ENCODE measurements at regions not wholly inside any gene's neighbourhood (a gene's known extent, or its start where the extent isn't known, plus 50 kb on each side); places are given as distances from the start of the nearest gene placed in this dataset.

- no peak for DNase-seq
Measured at GRCh38 chr2:162929571-162929970, 91.0 kb upstream of the KCNH7 start.

DNA sequence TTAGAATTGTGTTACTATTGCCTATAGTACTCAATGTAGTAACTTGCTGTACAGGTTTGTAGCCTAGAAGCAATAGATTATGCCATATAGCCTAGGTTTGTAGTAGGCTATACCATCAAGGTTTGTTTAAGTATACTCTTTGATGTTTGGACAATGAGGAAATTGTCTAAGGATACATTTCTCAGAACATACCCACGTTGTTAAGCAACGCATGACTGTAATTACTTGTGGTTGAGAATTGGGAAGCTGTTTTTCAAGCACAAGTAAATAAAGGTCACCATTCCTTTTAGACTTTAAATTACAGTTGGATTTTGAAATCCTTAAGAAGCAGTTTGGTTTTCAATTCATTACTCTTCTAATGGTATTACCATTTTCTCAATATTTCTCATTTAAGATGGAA lies 89.8 kb upstream of the KCNH7 start:
- no peak for DNase-seq

GRCh38 chr2:162926907-162927306 lies 88.3 kb upstream of the KCNH7 start:
- DNase-seq, result no peak

GRCh38 chr2:162926501-162926900 lies 87.9 kb upstream of the KCNH7 start:
- DNase-seq, result no peak

DNA sequence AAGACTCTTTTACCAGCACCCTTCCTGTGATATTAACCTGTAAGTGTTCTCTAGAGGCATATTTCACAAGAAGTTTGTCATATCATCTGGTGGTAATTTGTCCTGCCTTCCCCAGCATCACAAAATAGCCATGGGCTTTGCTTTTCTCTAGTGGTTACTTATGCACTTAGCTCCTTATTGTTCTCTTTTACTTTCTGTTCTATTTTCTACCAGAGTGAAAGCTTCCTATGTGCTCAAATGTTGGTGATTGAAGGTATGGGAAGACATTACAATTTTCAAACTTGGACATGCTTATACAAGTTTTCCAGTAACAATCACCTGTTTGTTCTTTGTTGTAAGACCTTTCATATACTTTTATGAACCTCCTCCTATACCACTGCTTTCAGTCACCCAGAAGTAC lies 87.0 kb upstream of the KCNH7 start:
- DNase-seq, result no peak

DNA sequence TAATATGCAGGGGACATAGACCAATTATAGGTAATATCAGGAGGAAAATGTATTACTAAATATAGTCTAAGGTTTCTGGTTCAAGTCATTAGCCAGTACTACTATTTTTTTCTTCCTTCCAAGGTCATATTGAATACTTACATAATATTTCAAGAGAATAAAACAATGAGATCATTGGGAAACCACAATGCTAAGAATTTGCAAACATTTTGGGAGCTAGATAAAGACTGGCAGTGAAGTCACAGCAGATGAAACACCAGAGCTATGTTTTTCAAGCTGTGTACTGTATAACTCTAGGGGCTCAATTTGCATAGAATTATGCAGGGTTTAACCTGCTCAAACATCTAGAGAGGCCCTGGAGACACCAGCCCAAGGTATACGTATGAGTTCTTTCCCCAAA lies 80.5 kb upstream of the KCNH7 start:
- DNase-seq, result no peak

DNA sequence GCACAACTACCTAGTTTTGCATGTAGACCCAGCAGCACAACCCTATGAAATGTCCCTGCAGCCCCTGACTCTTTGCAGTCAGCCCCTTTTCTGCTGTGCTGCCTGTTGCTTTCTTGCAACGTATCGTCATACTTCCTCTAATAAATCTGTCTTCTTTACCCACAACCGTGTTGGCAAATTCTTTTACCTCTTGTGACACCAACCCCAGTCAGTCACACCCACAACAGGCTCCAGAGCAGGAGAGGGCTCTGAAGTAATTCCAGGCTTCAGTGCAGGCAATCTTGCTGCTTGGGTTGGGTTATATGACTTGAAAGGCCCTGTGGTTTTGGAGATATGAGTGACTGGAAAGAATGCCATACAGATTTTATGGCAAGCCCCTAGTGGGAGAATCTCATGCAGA lies 79.1 kb upstream of the KCNH7 start:
- DNase-seq, result no peak

GRCh38 chr2:162916286-162916801 lies 77.8 kb upstream of the KCNH7 start:
- DNase-seq, result no peak

DNA sequence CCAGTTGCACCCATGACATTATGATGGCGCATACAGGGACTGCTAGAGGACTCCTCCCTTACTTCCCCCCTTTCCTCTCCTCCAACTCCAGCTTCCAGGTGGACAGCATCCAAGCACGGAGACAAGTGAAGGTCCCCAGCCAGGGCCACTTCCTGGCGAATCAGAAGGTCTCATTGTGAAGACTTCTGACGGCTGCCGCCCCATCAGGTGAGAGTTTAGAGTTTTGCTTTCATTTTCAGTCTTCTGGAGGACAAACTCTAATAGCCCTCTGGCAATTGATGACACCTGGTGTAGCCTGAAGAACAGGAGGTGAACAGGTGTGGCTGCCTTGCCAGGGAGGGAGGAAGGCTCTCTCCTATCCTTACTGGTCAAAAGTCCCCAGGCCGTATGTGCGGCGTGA lies 77.3 kb upstream of the KCNH7 start:
- DNase-seq, result no peak

DNA sequence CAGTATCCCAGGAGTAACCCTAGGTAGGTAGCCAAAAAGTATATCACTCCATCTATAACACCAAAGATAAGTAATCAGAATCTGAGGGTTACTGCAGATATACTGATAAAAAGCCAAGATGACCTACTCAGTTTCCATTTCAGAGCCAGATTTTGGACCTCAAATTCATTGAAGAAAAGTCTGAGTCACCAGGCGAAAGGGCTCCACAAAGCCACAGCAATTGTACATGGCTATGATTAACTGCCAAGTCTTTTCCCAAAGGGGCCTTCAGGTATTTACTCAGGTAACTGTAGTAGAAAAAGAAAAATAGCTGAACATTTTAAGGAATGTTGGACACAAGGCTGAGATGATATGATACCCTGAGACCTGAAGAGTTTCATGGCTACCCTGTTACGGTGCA lies 75.6 kb upstream of the KCNH7 start:
- DNase-seq, result no peak

DNA sequence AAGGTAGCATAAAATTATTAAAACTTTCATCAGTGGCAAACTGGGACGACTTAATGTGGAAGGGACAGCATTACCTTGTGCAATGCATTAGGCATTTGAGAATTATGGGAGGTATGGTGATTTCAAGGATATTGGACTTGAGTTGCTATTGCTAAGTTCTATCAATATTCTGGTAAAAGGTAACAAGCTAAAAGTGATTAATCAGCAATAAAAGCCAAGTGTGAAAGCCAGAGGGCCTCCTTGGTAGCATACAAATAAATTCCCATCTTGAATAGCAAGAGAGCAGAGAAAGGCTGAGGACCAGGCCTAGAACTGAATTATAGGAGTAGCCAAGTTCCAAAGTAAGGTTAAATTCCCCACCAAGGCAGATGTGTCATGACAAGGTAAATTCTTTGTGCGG lies 74.2 kb upstream of the KCNH7 start:
- DNase-seq, result no peak

GRCh38 chr2:162908567-162908966 lies 70.0 kb upstream of the KCNH7 start:
- no peak for DNase-seq

- peak; percentile 20 for DNase-seq
Measured at GRCh38 chr2:162890690-162891311, 52.2 kb upstream of the KCNH7 start.

DNA sequence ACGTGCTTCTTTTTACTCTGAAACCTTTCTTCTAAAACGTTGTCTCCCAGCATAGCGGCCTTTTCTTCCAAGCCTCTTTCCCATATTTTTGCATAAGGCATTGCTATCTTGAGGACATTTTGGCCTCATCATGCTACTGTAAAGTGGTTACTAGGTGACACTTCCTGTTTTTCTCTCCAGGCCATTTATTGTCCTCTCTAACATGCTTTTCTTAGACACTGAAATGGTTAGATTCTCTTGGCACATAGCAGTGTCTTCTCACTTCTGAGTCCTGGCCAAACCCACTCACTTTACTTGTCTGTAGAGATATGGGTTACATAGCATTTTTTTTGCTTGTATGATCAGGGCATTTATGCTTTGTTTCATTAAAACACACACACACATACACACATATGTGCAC lies 50.1 kb upstream of the KCNH7 start:
- peak; percentile 11 for DNase-seq

All from NCI-H1436 treated with DMSO at 0.1 percent for 48 hours (cell line).